Thymus (tissue), 11 donors: ENCODE measurements at regions not wholly inside any gene's neighbourhood (a gene's known extent, or its start where the extent isn't known, plus 50 kb on each side); places are given as distances from the start of the nearest gene placed in this dataset.

Source experiments
- DNase-seq, 9 donors: peaks; one replicate each; pipeline ENCODE4 v3.0.0-alpha.2; 2013; ENCODE audit warnings: low spot score in 9 of 9, low read depth in 6 of 9, missing footprints in 1 of 9
- H3K27ac ChIP-seq, 2 donors: one replicate each; pipeline ENCODE4 v1.5.1; 2013; ENCODE audit warnings: control low read depth in 1 of 2, low read depth in 1 of 2, low read length in 1 of 2, mild to moderate bottlenecking in 1 of 2, moderate library complexity in 1 of 2
- H3K27me3 ChIP-seq, 2 donors: one replicate each; pipeline ENCODE4 v1.5.1; 2013; ENCODE audit warnings: low read length in 1 of 2; ENCODE audit not compliant: control insufficient read depth in 2 of 2, insufficient read depth in 1 of 2
- H3K36me3 ChIP-seq, 2 donors: one replicate each; pipeline ENCODE4 v1.5.1; 2013; ENCODE audit warnings: low read length in 1 of 2, mild to moderate bottlenecking in 1 of 2, moderate library complexity in 1 of 2; ENCODE audit not compliant: control insufficient read depth in 2 of 2, insufficient read depth in 2 of 2
- H3K4me1 ChIP-seq, 2 donors: one replicate each; pipeline ENCODE4 v1.5.1; 2013; ENCODE audit warnings: low read length in 2 of 2; ENCODE audit not compliant: control insufficient read depth in 2 of 2, insufficient read depth in 2 of 2
- H3K4me3 ChIP-seq, 2 donors: one replicate each; pipeline ENCODE4 v1.5.1; 2013; ENCODE audit warnings: low read length in 2 of 2, control low read depth in 1 of 2, mild to moderate bottlenecking in 1 of 2
- H3K9me3 ChIP-seq, 2 donors: one replicate each; pipeline ENCODE4 v1.5.1; 2013; ENCODE audit warnings: low read length in 1 of 2, mild to moderate bottlenecking in 1 of 2; ENCODE audit not compliant: control insufficient read depth in 2 of 2, insufficient read depth in 1 of 2
- WGBS: extraction: QIAGEN DNeasy Blood & Tissue Kit; methylation state at CpG from one replicate; pipeline ENCODE4 v1.1.7; 2013; 5-methylcytosine and 5-hydroxymethylcytosine counted together
- donor health status: healthy.

DNA sequence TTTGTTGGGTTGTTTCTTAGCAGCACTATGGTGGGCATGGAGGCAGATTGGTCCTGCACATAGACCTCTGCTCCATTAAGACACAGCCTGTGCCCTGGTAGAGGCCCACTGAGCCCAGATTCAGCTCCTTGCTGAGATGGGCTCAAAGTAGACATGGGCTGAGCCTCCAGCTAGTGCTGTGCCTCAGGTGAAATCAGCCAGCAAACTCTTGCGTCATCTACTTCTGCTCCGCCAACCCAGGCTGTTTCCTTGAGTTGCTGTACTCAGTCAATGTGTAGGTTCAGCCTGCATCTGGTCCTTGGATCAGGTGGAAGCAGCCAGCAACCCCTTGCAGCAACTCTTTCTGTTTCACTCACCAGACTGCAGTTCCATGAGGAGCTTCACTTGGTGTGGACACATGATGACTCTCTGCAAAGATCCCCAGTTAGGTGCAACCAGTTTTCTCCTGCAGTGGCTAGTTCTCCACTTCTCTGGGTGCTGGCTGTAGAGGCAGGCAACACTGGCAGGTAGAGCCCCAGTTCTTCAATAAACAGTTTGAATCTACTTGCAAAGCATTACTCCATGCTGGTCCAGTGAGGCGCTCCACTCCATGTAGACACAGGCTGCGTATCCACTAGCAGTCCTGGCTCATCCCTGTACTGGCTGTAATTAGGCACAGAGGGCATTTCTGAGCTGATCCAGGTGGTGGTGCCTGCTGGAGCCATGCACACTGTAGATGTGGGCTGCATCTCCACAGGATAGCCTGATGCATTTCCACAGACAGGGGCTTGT, 199.0 kb upstream of the MAMLD1 start:
- WGBS, result 98% methylated on average over 4 of the region's 4 CpGs
- Histone ChIP-seq H3K36me3 (no peaks in the 10 kb centered on the region), H3K4me3 (no peak overlapping the region), H3K27ac (no peak overlapping the region), H3K4me1 (no peaks in the 10 kb centered on the region), H3K27me3 (no peaks in the 10 kb centered on the region), H3K9me3 (no peaks in the 10 kb centered on the region)
- DNase-seq, result no peak

DNA sequence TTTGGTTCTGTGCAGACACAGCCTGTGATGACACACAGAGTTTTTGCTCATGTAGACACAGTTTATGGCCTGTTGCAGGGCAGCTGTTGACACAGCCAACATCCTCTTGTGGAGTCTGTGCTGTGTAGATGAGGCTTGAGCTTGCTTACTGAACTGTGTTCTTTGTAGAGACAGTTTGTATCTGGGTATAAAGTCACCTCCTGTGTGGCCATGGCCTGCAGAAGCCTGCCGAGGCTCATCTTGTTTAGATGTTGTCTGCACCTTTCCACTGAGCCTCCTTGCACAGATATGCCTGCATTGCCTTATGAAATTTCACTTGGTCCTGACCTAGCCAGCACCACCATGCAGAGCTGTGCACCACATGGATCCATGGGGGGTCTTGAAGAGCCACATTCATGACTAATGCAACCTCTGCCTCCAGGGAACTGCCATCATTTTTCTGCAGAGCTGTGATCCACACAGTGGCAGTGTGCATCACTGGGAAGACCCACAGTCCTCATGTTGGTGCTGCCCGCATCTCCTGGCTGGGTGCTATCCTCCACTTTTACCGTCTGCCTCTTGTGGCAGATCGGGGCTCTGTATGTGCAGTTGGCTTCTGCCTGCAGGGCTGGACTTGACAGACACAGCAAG, 198.0 kb upstream of the MAMLD1 start:
- Histone ChIP-seq H3K4me1 (no peaks in the 10 kb centered on the region), H3K9me3 (no peaks in the 10 kb centered on the region), H3K36me3 (no peaks in the 10 kb centered on the region), H3K27me3 (no peaks in the 10 kb centered on the region), H3K4me3 (no peak overlapping the region), H3K27ac (no peak overlapping the region)
- DNase-seq, result no peak
- WGBS, result 97% methylated on average over 4 of the region's 4 CpGs

DNA sequence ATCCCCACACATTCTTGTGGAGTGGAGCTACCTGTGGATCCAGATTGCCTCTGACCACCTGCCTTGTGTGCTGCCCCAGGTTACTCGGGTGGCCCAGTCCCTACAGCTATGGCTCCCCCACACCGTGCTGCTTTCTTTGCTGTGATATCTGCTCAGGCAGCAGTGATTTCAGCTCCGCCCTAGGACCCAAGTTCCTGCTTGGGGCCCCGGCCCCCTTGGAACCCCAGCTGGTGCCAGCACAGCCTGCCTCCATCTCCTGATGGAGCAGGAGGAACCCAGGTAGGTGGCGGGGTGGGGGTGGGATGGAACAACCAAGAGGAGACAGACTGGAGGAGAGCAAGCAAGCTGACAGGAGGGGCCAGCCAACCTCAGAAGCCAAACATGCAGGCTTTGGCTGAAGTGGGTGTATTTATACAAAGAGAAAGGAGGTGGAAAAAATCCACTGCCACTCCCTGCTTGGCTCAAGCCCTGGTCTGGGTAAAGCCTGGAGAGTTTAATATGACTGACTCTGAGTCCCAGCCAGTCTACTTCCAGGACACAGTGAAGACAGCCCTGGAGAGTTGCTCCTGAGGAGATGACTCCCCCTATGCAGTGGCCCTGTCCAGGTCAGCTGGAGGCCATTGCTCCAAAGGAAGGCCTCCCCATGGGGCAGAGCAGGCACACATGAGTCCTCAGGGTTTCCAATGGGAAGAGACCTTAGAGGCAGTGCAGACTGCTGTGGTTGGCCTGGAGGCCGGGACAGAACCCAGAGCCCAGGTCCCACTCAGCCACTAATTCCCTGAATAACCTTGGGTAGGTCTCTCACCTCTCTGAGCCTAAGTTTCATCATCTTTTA, 197.1 kb upstream of the MAMLD1 start:
- no peaks in the 10 kb centered on the region for H3K9me3 ChIP-seq
- no peaks in the 10 kb centered on the region for H3K36me3 ChIP-seq
- no peaks in the 10 kb centered on the region for H3K4me1 ChIP-seq
- no peak overlapping the region for H3K27ac ChIP-seq
- WGBS, result 94% methylated on average over 6 of the region's 6 CpGs
- no peak for DNase-seq
- H3K4me3 ChIP-seq, result no peak overlapping the region
- no peaks in the 10 kb centered on the region for H3K27me3 ChIP-seq

DNA sequence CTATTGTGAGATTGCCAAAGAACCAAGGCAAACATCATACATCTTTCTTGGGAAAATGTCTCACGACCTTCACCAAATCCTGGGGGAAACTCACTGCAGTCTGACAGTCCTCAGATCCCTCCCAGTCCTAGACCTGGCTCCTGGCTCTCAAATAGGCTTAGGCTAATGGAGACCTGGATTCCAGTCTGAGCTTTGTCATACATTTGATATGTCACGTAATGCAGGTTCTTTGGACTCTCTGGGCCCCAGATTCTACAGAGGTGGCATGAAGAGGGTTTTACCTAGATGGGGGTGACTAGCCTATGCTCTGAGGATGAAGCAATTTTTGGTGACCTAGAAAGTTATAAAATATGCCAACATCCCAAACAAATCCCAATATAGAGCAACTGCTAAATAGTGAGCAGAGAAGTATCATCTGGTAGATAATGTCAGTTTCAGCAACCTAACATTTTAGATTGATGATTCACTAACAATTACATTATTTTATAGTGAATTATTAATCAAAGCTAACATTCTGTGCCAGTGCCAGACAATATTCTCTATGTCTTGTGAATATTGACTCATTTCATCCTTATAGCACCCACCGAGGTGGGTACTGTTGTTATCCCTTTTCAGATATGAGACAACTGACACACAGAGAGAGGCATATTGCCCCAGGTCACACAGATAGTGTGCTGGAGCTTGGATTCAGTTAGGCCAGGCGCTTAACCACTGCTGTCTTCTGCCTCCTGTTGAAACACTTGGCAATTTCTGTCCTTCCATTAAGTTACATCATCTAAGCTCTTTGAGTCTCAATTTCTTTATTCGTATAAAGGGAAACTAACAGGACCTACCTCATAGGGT, 195.4 kb upstream of the MAMLD1 start:
- Histone ChIP-seq H3K9me3 (no peaks in the 10 kb centered on the region), H3K27ac (no peak overlapping the region), H3K36me3 (no peaks in the 10 kb centered on the region), H3K27me3 (no peaks in the 10 kb centered on the region), H3K4me1 (no peaks in the 10 kb centered on the region), H3K4me3 (no peak overlapping the region)
- no peak for DNase-seq
- 97% methylated on average over 5 of the region's 5 CpGs for WGBS

DNA sequence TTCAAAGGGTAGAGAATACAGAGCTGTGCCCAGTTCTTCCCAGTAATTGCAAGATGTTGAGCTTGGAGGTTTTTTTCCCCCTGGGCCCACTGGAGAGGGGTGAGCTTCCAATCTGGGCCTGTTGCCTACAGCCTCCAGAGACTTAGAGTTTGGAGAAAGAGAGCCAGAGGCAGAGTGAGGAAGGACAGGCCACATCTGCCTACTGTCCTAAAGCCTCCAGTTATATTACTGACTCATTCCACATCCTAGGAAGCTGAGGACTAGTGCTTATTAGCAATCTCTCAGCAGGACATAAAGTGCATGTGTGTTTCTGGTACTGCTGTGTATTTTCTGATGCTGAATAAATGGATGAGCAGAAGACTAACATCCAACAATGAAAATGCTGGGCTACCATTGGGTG, 181.0 kb upstream of the MAMLD1 start:
- no peaks in the 10 kb centered on the region for H3K4me1 ChIP-seq
- no peak for DNase-seq
- H3K4me3 ChIP-seq, result no peak overlapping the region
- no peak overlapping the region for H3K27ac ChIP-seq
- no peaks in the 10 kb centered on the region for H3K9me3 ChIP-seq
- H3K36me3 ChIP-seq, result no peaks in the 10 kb centered on the region
- H3K27me3 ChIP-seq, result no peaks in the 10 kb centered on the region

DNA sequence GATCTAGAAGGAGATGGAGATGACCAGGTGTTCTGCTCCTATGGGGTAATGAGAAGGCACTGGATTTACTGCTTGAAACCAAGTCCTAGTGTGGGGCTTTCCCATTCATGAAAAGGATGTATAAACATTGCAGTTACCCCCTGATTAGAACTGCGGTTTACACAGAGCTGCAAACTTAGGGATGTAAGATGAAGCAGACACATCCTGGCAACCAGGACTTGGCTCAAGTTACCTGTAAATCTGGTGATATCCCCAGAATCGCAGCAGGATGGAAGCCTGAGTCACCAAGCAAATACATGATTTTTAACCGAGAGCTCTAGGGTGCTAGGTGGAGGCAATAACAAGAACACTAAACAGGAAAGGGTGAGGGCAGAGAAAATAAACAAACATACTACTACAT, 178.6 kb upstream of the MAMLD1 start:
- Histone ChIP-seq H3K27ac (no peak overlapping the region), H3K4me1 (no peaks in the 10 kb centered on the region), H3K9me3 (no peaks in the 10 kb centered on the region), H3K4me3 (no peak overlapping the region), H3K27me3 (no peaks in the 10 kb centered on the region), H3K36me3 (no peaks in the 10 kb centered on the region)
- WGBS, result 89% methylated on average over 3 of the region's 3 CpGs
- no peak for DNase-seq

DNA sequence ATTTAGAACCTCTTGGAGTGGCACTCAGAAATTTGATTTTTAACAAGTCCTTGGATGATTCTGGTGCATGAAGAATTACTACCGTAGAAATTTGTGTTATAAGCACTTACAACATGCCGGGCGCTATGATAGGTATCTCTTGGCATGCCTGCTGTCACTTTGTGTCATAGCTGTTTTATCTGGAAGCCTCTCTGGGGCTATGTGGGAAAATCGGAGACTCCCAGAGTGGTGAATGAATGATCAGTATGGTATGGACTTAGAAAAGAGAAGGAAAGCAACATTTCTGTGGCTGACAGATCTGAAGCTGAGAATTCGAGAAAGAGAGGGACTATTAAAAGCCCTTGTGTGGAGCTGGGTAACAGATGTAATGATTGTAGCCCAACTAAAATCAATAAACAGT, 177.4 kb upstream of the MAMLD1 start:
- Histone ChIP-seq H3K36me3 (no peaks in the 10 kb centered on the region), H3K4me3 (no peak overlapping the region), H3K27ac (no peak overlapping the region), H3K27me3 (no peaks in the 10 kb centered on the region), H3K4me1 (no peaks in the 10 kb centered on the region), H3K9me3 (no peaks in the 10 kb centered on the region)
- 99% methylated on average over 5 of the region's 5 CpGs for WGBS
- no peak for DNase-seq

DNA sequence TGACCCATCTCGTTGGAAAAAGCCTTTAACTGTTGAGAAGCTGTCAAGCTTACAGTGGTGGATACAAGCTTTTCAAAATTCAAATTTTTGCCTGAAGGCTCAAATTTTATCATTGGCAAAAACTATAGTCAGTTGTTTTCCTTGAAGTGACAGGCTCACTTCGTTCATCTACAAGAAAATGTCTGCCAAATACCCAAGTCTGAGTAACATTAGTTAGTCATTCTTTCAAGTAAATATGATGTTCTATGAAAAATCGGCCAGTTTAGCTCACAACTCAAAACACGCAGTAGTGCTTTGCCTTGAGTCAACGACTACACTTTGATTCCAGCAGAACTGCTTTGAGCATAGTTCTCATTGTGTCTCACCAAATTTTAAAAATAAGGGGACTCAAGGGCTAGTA, 170.3 kb upstream of the MAMLD1 start:
- no peak for DNase-seq
- Histone ChIP-seq H3K9me3 (no peaks in the 10 kb centered on the region), H3K4me1 (no peaks in the 10 kb centered on the region), H3K27ac (no peak overlapping the region), H3K4me3 (no peak overlapping the region), H3K36me3 (no peaks in the 10 kb centered on the region), H3K27me3 (no peaks in the 10 kb centered on the region)
- WGBS, result 93% methylated on average over 5 of the region's 5 CpGs
